A549 (cell line): ENCODE measurements at regions not wholly inside any gene's neighbourhood (a gene's known extent, or its start where the extent isn't known, plus 50 kb on each side); places are given as distances from the start of the nearest gene placed in this dataset.

Experiments used
- CTCF ChIP-seq: fragments of >200 bp; sonication (Bioruptor Twin); formaldehyde crosslinking; IDR thresholded peaks from 3 replicates; pipeline ENCODE4 v1.5.1; 2016
- HDAC2 ChIP-seq: fragments of 200-600 bp; sonication (generic); IDR thresholded peaks from 2 replicates; pipeline ENCODE4 v1.6.1; 2016
- REST ChIP-seq: fragments of 200-600 bp; sonication (generic); IDR thresholded peaks from 2 replicates; pipeline ENCODE4 v1.6.1; 2016; ENCODE audit warnings: antibody characterized with exemption, mild to moderate bottlenecking, moderate library complexity

- TF ChIP-seq CTCF, result no peak
- TF ChIP-seq REST, result no peak
- no peak for TF ChIP-seq HDAC2
These were observed 801.6 kb upstream of the TSPY4 start for GRCh38 chrY:8535704-8536103.
